ENCODE measurements at regions not wholly inside any gene's neighbourhood (a gene's known extent, or its start where the extent isn't known, plus 50 kb on each side); places are given as distances from the start of the nearest gene placed in this dataset.

GRCh38 chr6:43861212-43861894 lies 91.3 kb downstream of the VEGFA start:
- TF ChIP-seq CTCF (IDR thresholded peaks at IDR 0.05) (no peak), POLR2A (IDR thresholded peaks at IDR 0.05) (no peak)
